Esophagus squamous epithelium (tissue), 5 donors: ENCODE measurements at regions not wholly inside any gene's neighbourhood (a gene's known extent, or its start where the extent isn't known, plus 50 kb on each side); places are given as distances from the start of the nearest gene placed in this dataset.

Experiments used
- DNase-seq: peaks from one replicate; lab custom pipeline; 2025; lab: John Stamatoyannopoulos, UW
- H3K27ac ChIP-seq, 4 donors: fragments of 200-600 bp; sonication (generic); one replicate each; pipeline ENCODE4 v1.5.1; 2016 to 2019; ENCODE audit warnings: mild to moderate bottlenecking in 1 of 4
- H3K27me3 ChIP-seq, 4 donors: fragments of 200-600 bp; sonication (generic); 1 replicate in 3 of 4; 2 replicates in 1 of 4; pipeline versions ENCODE4 v1.5.1 to v1.6.0; 2017 to 2021; ENCODE audit warnings: antibody characterized with exemption in 1 of 4
- H3K36me3 ChIP-seq, 3 donors: fragments of 200-600 bp; sonication (generic); one replicate each; pipeline ENCODE4 v1.5.1; 2016 to 2019
- H3K4me1 ChIP-seq, 3 donors: fragments of 200-600 bp; sonication (generic); one replicate each; pipeline ENCODE4 v1.5.1; 2017 to 2019
- H3K4me3 ChIP-seq, 4 donors: fragments of 200-600 bp; sonication (generic); 1 replicate in 3 of 4; 2 replicates in 1 of 4; pipeline ENCODE4 v1.5.1; 2016 to 2019; ENCODE audit warnings: mild to moderate bottlenecking in 2 of 4, moderate library complexity in 1 of 4
- H3K9me3 ChIP-seq, 3 donors: fragments of 200-600 bp; sonication (generic); one replicate each; pipeline ENCODE4 v1.5.1; 2016 to 2019
- POLR2A ChIP-seq, 4 donors: fragments of 450-650 bp; IDR thresholded peaks; one replicate each; pipeline ENCODE4 v1.6.1; 2017; ENCODE audit warnings: antibody characterized with exemption in 4 of 4, mild to moderate bottlenecking in 4 of 4, moderate library complexity in 3 of 4
- WGBS, 2 donors: methylation state at CpG; one replicate each; pipeline ENCODE4 v1.1.5; 2018; 5-methylcytosine and 5-hydroxymethylcytosine counted together
- intact Hi-C: fragments of 100-400 bp; cut with DNase I; formaldehyde crosslinking; loops from one replicate; pipeline ENCODE4 v1.15.0; 2022
- TF ChIP-seq, protein P1 (sequence below), 6 experiments: fragments of 450-650 bp in 4 of 6; fragments of 200-600 bp in 2 of 6; sonication (generic) in 2 of 6; IDR thresholded peaks; one replicate each; pipeline ENCODE4 v1.5.1; 2016 to 2019; ENCODE audit warnings: antibody characterized with exemption in 6 of 6, mild to moderate bottlenecking in 4 of 6, moderate library complexity in 4 of 6
- donor health status: DM: yes; HTN: yes; CAD: no.

DNA sequence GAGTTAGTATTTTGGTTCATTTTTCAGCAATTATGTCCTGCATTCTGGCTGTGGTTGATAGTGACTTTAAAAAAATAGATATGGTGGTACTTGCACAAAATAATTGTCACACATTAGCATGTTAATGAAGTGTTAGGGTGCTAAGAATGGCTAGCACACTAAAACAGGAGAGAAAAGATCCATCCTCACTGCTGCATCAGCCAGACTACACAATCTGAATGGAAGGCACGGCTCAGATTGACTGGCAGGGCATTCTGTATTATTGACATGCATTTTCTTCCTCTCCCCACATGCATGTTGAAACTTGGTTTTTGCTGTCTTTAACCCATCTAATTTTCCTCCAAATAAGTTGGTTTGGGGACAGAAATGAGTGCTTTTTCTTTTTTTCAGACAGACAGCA lies 306.3 kb downstream of the PRL start:
- Histone ChIP-seq H3K4me1 (peaks cover 3 to 18% (median 8%) of the 10 kb centered on the region in 3 donors), H3K27ac (no peak overlapping the region), H3K9me3 (no peaks in the 10 kb centered on the region), H3K27me3 (no peaks in the 10 kb centered on the region), H3K36me3 (no peaks in the 10 kb centered on the region), H3K4me3 (no peak overlapping the region)
- TF ChIP-seq, protein P1, sequence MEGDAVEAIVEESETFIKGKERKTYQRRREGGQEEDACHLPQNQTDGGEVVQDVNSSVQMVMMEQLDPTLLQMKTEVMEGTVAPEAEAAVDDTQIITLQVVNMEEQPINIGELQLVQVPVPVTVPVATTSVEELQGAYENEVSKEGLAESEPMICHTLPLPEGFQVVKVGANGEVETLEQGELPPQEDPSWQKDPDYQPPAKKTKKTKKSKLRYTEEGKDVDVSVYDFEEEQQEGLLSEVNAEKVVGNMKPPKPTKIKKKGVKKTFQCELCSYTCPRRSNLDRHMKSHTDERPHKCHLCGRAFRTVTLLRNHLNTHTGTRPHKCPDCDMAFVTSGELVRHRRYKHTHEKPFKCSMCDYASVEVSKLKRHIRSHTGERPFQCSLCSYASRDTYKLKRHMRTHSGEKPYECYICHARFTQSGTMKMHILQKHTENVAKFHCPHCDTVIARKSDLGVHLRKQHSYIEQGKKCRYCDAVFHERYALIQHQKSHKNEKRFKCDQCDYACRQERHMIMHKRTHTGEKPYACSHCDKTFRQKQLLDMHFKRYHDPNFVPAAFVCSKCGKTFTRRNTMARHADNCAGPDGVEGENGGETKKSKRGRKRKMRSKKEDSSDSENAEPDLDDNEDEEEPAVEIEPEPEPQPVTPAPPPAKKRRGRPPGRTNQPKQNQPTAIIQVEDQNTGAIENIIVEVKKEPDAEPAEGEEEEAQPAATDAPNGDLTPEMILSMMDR (IDR thresholded peaks at IDR 0.05): no peak
- TF ChIP-seq POLR2A (IDR thresholded peaks at IDR 0.05): no peak
- intact Hi-C loops: no loop called here
- WGBS, 2 donors: 50 to 71% methylated on average over 1 of the region's 1 CpG
- no peak for DNase-seq

DNA sequence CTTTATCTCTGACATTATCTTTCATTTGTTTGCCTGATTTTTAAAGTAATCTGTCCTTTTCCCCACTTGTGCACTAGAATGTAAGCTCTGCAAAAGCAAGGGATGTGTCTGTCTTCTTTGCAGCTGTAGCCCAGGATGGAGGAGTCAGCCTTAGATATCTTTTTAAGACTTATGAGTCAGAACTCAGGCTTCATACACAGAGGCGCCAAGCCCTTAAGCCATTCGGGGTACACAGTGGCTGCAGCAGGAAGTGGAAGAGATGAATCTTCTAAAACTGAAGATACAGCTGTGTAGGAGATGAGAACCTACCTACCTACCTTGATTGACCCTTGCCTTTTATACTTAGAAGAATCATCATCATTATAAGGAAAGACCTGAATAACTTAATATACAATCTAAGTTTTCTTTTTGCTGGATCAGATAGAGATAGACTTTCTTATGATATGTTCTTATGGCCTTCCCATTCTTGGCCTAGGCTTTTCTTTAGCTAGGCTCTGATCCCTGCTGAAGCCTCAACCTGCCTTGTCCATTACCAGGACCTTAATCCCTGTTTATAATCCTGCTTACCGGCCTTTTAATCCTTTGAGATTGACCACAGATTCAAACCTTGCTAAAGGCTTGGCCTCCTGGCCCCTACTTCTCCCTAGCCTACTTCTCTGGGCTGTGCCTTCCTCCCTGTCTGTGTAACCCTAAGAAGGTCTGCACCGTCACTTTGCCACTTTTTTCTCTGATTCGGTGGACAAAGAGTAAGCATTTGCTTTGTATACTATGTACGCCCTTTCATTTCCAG lies 304.5 kb downstream of the PRL start:
- WGBS, 2 donors: 67 to 74% methylated on average over 5 to 6 of the region's 6 CpGs
- peaks cover 0 to 6% (median 3%) of the 10 kb centered on the region in 3 donors for H3K4me1 ChIP-seq
- no peak overlapping the region for H3K4me3 ChIP-seq
- no peaks in the 10 kb centered on the region for H3K27me3 ChIP-seq
- no peaks in the 10 kb centered on the region for H3K9me3 ChIP-seq
- DNase-seq: no peak
- no peak overlapping the region for H3K27ac ChIP-seq
- TF ChIP-seq, protein P1 (IDR thresholded peaks at IDR 0.05): no peak
- TF ChIP-seq POLR2A (IDR thresholded peaks at IDR 0.05): no peak
- intact Hi-C loops: no loop called here
- no peaks in the 10 kb centered on the region for H3K36me3 ChIP-seq

DNA sequence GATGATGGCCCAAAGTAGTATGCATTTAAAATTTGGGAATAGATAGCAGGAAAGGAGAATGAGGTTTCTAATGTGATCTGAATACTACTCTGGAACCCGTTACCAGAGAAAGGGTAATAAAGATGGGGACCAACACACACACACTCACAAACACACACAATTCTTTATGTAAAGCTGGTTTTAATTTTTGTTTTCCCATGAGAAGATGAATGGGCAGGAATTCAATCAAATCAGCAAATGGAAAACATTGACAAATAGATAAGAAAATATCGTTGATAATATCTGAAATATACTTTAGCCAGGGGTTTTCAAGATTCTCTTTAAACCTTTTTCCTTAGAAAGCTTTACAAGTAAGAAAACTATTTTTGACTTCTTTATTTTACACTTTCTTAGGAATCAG lies 303.0 kb downstream of the PRL start:
- DNase-seq: no peak
- H3K27ac ChIP-seq: no peak overlapping the region
- H3K36me3 ChIP-seq: no peaks in the 10 kb centered on the region
- peaks cover 0 to 5% (median 1%) of the 10 kb centered on the region in 3 donors for H3K4me1 ChIP-seq
- no peaks in the 10 kb centered on the region for H3K27me3 ChIP-seq
- intact Hi-C loops: no loop called here
- TF ChIP-seq, protein P1 (IDR thresholded peaks at IDR 0.05): no peak
- TF ChIP-seq POLR2A (IDR thresholded peaks at IDR 0.05): no peak
- no peak overlapping the region for H3K4me3 ChIP-seq
- no peaks in the 10 kb centered on the region for H3K9me3 ChIP-seq
- 83 to 84% methylated on average over 2 of the region's 2 CpGs for WGBS, 2 donors

DNA sequence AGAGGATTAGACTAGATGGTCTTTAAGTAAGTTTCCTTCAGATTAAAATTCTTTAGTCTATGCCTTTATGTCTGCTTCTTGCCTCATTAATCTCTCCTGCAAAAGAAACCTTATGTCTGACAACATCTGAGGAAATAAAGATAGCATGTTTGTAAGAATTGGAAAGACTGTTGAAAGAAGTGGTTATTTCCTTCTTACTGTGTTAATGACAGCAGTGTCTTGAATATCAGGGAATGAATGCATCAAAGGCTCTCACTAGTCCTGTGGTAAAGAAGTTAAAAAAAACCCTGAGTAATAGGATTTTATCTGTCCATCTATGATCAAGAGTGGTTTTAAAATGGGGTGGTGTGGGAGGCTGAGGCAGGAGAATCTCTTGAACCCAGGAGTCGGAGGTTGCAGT lies 302.0 kb downstream of the PRL start:
- WGBS, 2 donors: 82 to 91% methylated on average over 1 of the region's 1 CpG
- no peak overlapping the region for H3K27ac ChIP-seq
- TF ChIP-seq, protein P1 (IDR thresholded peaks at IDR 0.05): no peak
- no peak for TF ChIP-seq POLR2A (IDR thresholded peaks at IDR 0.05)
- no peak for DNase-seq
- no peaks in the 10 kb centered on the region for H3K36me3 ChIP-seq
- H3K4me1 ChIP-seq: peaks cover 0 to 10% (median 3%) of the 10 kb centered on the region in 3 donors
- intact Hi-C loops: no loop called here
- H3K4me3 ChIP-seq: no peak overlapping the region
- H3K9me3 ChIP-seq: no peaks in the 10 kb centered on the region
- H3K27me3 ChIP-seq: no peaks in the 10 kb centered on the region

DNA sequence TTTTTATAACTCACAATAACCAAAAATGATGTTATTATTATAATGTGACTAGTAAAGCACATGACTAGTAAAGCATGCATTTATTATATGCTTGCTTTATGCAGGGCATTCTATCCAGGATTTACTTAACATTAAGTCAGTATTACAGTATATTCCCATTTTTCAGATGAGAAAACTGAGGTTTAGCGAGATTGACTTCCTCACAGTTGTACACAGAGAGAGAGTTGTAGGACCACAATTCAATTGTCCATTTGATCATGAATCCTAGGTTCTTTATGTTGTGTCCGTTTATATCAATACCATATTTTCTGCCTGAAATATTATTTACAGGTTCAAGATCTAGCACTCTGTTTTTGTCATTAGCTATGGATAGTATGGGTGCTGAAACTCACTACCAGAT lies 301.5 kb downstream of the PRL start:
- intact Hi-C loops: no loop called here
- Histone ChIP-seq H3K36me3 (no peaks in the 10 kb centered on the region), H3K4me1 (peaks cover 0 to 10% (median 3%) of the 10 kb centered on the region in 3 donors), H3K27me3 (no peaks in the 10 kb centered on the region), H3K27ac (no peak overlapping the region), H3K4me3 (no peak overlapping the region), H3K9me3 (no peaks in the 10 kb centered on the region)
- no peak for DNase-seq
- WGBS, 2 donors: 96 to 98% methylated on average over 2 of the region's 2 CpGs
- TF ChIP-seq POLR2A (IDR thresholded peaks at IDR 0.05): no peak
- TF ChIP-seq, protein P1 (IDR thresholded peaks at IDR 0.05): no peak
